WERI-Rb-1 (cell line): ENCODE measurements at regions not wholly inside any gene's neighbourhood (a gene's known extent, or its start where the extent isn't known, plus 50 kb on each side); places are given as distances from the start of the nearest gene placed in this dataset.

Source experiments
- DNase-seq: peaks from one replicate; pipeline ENCODE4 v3.0.0-alpha.2; 2020
- H3K27ac ChIP-seq: fragments of 250-450 bp; sonication (Bioruptor Pico); 2 replicates; pipeline ENCODE4 v1.5.1; 2020; ENCODE audit warnings: mild to moderate bottlenecking, moderate library complexity
- H3K27me3 ChIP-seq: fragments of 250-450 bp; sonication (Bioruptor Pico); 2 replicates; pipeline ENCODE4 v1.5.1; 2021; ENCODE audit warnings: mild to moderate bottlenecking, low read depth, moderate library complexity; ENCODE audit not compliant: insufficient read depth, severe bottlenecking
- H3K36me3 ChIP-seq: fragments of 250-450 bp; sonication (Bioruptor Pico); 2 replicates; pipeline ENCODE4 v1.5.1; 2020; ENCODE audit warnings: mild to moderate bottlenecking, moderate library complexity
- H3K4me3 ChIP-seq: 2 replicates; pipeline ENCODE4 v1.5.1; 2011; ENCODE audit warnings: low read depth, mild to moderate bottlenecking, control low read depth, low read length
- H3K9me3 ChIP-seq: fragments of 250-450 bp; sonication (Bioruptor Pico); 2 replicates; pipeline ENCODE4 v1.5.1; 2021; ENCODE audit warnings: mild to moderate bottlenecking, moderate library complexity; ENCODE audit not compliant: severe bottlenecking
- TF ChIP-seq, protein P1 (sequence below): IDR thresholded peaks from 2 replicates; pipeline ENCODE4 v1.5.1; 2011; ENCODE audit warnings: low read depth, mild to moderate bottlenecking, control low read depth, inconsistent platforms, low read length

DNA sequence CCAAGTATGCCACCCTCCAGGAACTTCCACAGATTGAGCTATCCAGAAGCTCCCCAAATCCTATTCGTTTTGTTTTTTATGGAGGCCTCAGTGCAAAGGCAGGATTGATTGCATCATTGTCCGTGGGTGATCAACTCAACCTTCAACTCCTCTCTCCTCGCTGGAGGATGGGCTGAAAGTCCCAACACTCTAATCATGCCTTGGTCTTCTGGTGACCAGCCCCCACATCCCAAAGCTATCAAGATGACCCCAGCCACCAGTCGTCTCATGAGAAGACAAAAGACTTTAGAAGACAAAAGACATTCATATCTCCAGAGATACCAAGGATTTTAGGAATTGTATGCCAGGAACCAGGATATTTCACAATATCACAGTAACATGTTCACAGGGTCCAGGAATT, 441.6 kb upstream of the WWC1 start:
- H3K36me3 ChIP-seq: no peaks in the 10 kb centered on the region
- no peak overlapping the region for H3K4me3 ChIP-seq
- H3K27ac ChIP-seq: no peak overlapping the region
- no peak for DNase-seq
- H3K9me3 ChIP-seq: no peaks in the 10 kb centered on the region
- TF ChIP-seq, protein P1, sequence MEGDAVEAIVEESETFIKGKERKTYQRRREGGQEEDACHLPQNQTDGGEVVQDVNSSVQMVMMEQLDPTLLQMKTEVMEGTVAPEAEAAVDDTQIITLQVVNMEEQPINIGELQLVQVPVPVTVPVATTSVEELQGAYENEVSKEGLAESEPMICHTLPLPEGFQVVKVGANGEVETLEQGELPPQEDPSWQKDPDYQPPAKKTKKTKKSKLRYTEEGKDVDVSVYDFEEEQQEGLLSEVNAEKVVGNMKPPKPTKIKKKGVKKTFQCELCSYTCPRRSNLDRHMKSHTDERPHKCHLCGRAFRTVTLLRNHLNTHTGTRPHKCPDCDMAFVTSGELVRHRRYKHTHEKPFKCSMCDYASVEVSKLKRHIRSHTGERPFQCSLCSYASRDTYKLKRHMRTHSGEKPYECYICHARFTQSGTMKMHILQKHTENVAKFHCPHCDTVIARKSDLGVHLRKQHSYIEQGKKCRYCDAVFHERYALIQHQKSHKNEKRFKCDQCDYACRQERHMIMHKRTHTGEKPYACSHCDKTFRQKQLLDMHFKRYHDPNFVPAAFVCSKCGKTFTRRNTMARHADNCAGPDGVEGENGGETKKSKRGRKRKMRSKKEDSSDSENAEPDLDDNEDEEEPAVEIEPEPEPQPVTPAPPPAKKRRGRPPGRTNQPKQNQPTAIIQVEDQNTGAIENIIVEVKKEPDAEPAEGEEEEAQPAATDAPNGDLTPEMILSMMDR: no peak
- no peaks in the 10 kb centered on the region for H3K27me3 ChIP-seq

DNA sequence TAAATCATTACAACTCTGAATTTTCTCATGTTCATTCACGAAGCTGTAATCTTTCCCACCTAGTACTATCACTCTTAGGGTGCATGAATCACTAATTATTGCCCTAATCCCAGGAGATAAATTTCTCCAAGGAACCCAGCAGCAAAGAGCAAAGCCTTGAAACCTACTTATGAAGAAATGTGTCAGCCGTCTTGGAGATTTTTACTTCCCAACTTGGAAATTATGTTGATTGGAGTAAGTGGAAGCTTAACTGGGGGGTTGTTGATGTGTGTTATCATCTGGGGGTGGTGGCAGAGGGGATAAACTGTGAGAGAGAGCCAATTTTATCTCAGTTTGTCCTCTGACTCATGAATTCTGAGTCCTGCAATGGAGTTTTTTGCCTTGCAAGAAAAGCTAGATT, 440.5 kb upstream of the WWC1 start:
- no peak for DNase-seq
- Histone ChIP-seq H3K4me3 (no peak overlapping the region), H3K9me3 (no peaks in the 10 kb centered on the region), H3K27me3 (no peaks in the 10 kb centered on the region), H3K36me3 (no peaks in the 10 kb centered on the region), H3K27ac (no peak overlapping the region)
- TF ChIP-seq, protein P1: no peak

DNA sequence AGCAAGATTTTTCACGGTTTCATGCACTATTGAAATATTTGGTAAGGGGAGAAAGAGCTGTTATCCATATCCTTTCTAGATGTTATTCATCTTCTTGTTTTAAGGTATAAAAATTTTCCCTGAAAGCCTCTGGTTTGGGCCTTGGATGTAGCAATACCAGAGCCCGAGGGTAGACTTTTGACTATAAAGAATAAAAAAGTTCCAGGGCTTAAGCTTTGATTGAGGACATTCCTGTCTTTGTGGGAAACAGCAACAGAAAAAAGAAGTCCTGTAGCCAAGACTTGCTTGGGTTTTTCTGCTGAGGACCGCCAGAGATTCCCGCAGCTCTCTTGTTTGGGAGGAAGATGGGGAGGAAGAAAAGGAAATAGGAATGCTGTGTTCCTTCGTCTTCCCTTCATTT, 440.0 kb upstream of the WWC1 start:
- no peak overlapping the region for H3K27ac ChIP-seq
- H3K4me3 ChIP-seq: no peak overlapping the region
- no peak for DNase-seq
- no peaks in the 10 kb centered on the region for H3K36me3 ChIP-seq
- no peaks in the 10 kb centered on the region for H3K27me3 ChIP-seq
- no peaks in the 10 kb centered on the region for H3K9me3 ChIP-seq
- TF ChIP-seq, protein P1: no peak

DNA sequence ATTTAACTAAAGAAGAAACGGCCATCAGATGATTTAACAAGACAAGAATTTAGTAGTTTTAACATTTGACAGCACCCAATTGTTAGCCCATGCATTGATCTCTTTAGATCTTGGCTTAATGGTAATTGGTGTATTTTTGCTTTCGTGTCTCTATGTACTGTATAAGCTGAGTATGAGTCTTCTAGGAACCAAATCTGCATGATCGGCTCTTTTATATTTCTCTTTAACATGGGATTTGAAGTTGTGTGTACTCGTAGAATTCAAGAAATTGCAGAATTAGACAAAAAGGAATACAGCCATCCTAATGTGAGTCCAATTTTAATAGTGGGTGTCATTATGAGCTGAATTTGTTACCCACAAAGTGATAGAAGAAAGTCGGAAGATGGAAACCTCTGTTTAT, 438.9 kb upstream of the WWC1 start:
- Histone ChIP-seq H3K27me3 (no peaks in the 10 kb centered on the region), H3K27ac (no peak overlapping the region), H3K36me3 (no peaks in the 10 kb centered on the region), H3K9me3 (no peaks in the 10 kb centered on the region), H3K4me3 (no peak overlapping the region)
- no peak for DNase-seq
- TF ChIP-seq, protein P1: no peak

DNA sequence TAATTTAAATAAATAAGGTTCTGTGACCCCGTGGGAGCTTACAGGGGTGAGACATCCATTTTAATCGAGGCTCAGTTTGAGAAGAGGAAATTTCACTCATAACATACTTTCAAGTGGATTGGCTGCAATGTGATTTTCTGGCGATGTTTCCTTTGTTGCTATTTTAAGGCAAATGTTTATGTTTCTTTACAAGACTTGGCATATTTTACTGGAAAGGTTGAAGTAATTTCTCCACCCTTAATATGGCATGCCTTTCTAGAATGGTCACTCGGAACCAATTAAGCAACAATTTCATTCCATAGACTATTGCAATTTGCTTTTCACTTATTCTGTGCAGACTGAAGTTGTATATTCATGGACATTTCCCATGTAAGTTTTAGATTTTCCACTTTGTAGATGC, 438.0 kb upstream of the WWC1 start:
- no peak for DNase-seq
- Histone ChIP-seq H3K9me3 (no peaks in the 10 kb centered on the region), H3K27ac (no peak overlapping the region), H3K36me3 (no peaks in the 10 kb centered on the region), H3K4me3 (no peak overlapping the region), H3K27me3 (no peaks in the 10 kb centered on the region)
- TF ChIP-seq, protein P1: no peak

DNA sequence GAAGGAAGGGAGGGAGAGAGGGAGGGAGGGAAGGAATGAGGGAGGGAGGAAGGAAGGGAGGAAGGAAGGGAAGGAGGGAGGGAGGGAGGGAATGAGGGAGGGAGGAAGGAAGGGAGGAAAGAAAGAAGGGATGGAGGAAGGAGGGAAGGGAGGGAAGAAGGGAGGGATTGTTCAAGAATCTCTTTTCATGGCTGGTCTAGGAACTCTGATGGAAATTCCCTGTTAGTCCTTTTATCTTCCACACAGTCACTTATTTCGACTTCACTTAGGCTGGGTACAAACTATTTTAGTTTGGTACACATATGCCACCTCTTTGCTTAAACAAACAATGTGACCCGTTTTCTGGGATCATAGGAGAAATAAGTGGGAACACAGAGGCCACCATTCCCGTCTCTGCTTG, 435.6 kb upstream of the WWC1 start:
- Histone ChIP-seq H3K36me3 (no peaks in the 10 kb centered on the region), H3K4me3 (no peak overlapping the region), H3K9me3 (no peaks in the 10 kb centered on the region), H3K27me3 (no peaks in the 10 kb centered on the region), H3K27ac (no peak overlapping the region)
- TF ChIP-seq, protein P1: no peak
- DNase-seq: no peak
